Heart left ventricle (tissue), 16 donors: ENCODE measurements at regions not wholly inside any gene's neighbourhood (a gene's known extent, or its start where the extent isn't known, plus 50 kb on each side); places are given as distances from the start of the nearest gene placed in this dataset.

Source experiments
- ATAC-seq, 4 donors: fragments of 200-7000 bp; cut with Tn5 transposase; one replicate each; pipeline ENCODE4 v1.9.1; 2020 to 2022; ENCODE audit warnings: moderate library complexity in 4 of 4, mild to moderate bottlenecking in 3 of 4, moderate number of reproducible peaks in 1 of 4
- DNase-seq, 5 donors: peaks; one replicate each; pipeline ENCODE4 v3.0.0-alpha.2; 2020
- H3K27ac ChIP-seq, 12 donors: fragments of 200-600 bp; sonication (generic) in 4 of 12; one replicate each; pipeline versions ENCODE4 v1.5.0 to v1.8.0; 2016 to 2022; ENCODE audit warnings: mild to moderate bottlenecking in 2 of 12
- H3K27me3 ChIP-seq, 9 donors: fragments of 200-600 bp; sonication (generic) in 2 of 9; one replicate each; pipeline versions ENCODE4 v1.5.1 to v1.8.0; 2016 to 2022; ENCODE audit warnings: mild to moderate bottlenecking in 3 of 9
- H3K36me3 ChIP-seq, 9 donors: fragments of 200-600 bp; sonication (generic) in 2 of 9; one replicate each; pipeline versions ENCODE4 v1.5.0 to v1.8.0; 2018 to 2022; ENCODE audit warnings: mild to moderate bottlenecking in 2 of 9
- H3K4me1 ChIP-seq, 12 donors: fragments of 200-600 bp; sonication (generic) in 4 of 12; one replicate each; pipeline versions ENCODE4 v1.5.0 to v1.8.0; 2016 to 2022; ENCODE audit warnings: mild to moderate bottlenecking in 3 of 12
- H3K4me3 ChIP-seq, 12 donors: fragments of 200-600 bp; sonication (generic) in 4 of 12; one replicate each; pipeline versions ENCODE4 v1.5.0 to v1.8.0; 2017 to 2022; ENCODE audit warnings: mild to moderate bottlenecking in 9 of 12, moderate library complexity in 4 of 12
- H3K9me3 ChIP-seq, 12 donors: fragments of 200-600 bp; sonication (generic) in 4 of 12; one replicate each; pipeline versions ENCODE4 v1.5.0 to v1.8.0; 2016 to 2022; ENCODE audit warnings: mild to moderate bottlenecking in 1 of 12
- CTCF ChIP-seq, 12 donors: fragments of 200-600 bp; sonication (generic) in 4 of 12; IDR thresholded peaks; one replicate each; pipeline versions ENCODE4 v1.5.0 to v1.8.0; 2018 to 2022; ENCODE audit warnings: antibody characterized with exemption in 12 of 12, mild to moderate bottlenecking in 5 of 12
- POLR2A ChIP-seq, 2 donors: fragments of 450-650 bp; IDR thresholded peaks; one replicate each; pipeline ENCODE4 v1.6.1; 2017; ENCODE audit warnings: antibody characterized with exemption in 2 of 2, mild to moderate bottlenecking in 2 of 2, moderate library complexity in 2 of 2
- WGBS, 4 donors: extraction: QIAGEN DNeasy Blood & Tissue Kit in 2 of 4; methylation state at CpG; one replicate each; pipeline versions ENCODE4 v1.1.5 to v1.1.7; 2013 to 2018; 5-methylcytosine and 5-hydroxymethylcytosine counted together
- intact Hi-C, 10 donors: fragments of 100-400 bp; cut with DNase I; formaldehyde crosslinking; loops; one replicate each; pipeline versions ENCODE4 v1.11.1 to v1.14.2; 2022
- donor health status: ischemic (EF 13 %, LVEDD 7.1; RV severe dilation, severe dysfunction).
- donor health status: healthy with polysubstance abuse.
- donor health status: DM: no; HTN: yes; CAD: no.
- donor health status: DM: no; HTN: no; CAD: no.
- donor health status: ischemic (EF 25% LVEDD 6.9; RV normal size, moderate dysfunction).
- donor health status: ischemic (EF 25% LVEDD 5.7; RV mildly dilated, moderate dysfunction).
- donor health status: healthy.
- donor health status: DM: yes; HTN: yes; CAD: no.
- donor health status: ischemic (EF 35%, LVEDD 5.7; RV mildly dilated, moderate dysfunction).
- donor health status: nonischemic (EF 11% LVEDD 7.7; RV severe dilation, severe dysfunction).
- donor health status: DM: yes; HTN: yes; CAD: no.
- donor health status: PGD.
- donor health status: ischemic (EF 29% LVEDD 5.4; RV normal size, mild dysfunction).
- donor health status: nonischemic (EF 23%, LVEDD 6.1; RV moderate dilation, normal function).

GRCh38 chr11:110856996-110857812, 145.0 kb upstream of the ARHGAP20 start:
- no peak overlapping the region for H3K4me3 ChIP-seq
- peaks cover 0 to 15% (median 0%) of the 10 kb centered on the region in 12 donors for H3K4me1 ChIP-seq
- H3K9me3 ChIP-seq = no peaks in the 10 kb centered on the region
- intact Hi-C loops = no loop called here
- WGBS, 4 donors = 76 to 86% (median 82%) methylated on average over 3 of the region's 3 CpGs
- no peaks in the 10 kb centered on the region for H3K36me3 ChIP-seq
- DNase-seq (no peak), ATAC-seq (no peak)
- H3K27ac ChIP-seq = no peak overlapping the region
- TF ChIP-seq CTCF (IDR thresholded peaks at IDR 0.05) (no peak), POLR2A (IDR thresholded peaks at IDR 0.05) (no peak)
- H3K27me3 ChIP-seq = no peaks in the 10 kb centered on the region

GRCh38 chr11:110856340-110856739, 144.1 kb upstream of the ARHGAP20 start:
- ATAC-seq (no peak), DNase-seq (no peak)
- no peak for TF ChIP-seq POLR2A (IDR thresholded peaks at IDR 0.05)
- H3K27me3 ChIP-seq = no peaks in the 10 kb centered on the region
- intact Hi-C loops = no loop called here
- no peaks in the 10 kb centered on the region for H3K36me3 ChIP-seq
- H3K27ac ChIP-seq = no peak overlapping the region
- H3K9me3 ChIP-seq = no peaks in the 10 kb centered on the region
- 80 to 82% (median 82%) methylated on average over 3 of the region's 3 CpGs for WGBS, 4 donors
- no peak overlapping the region for H3K4me3 ChIP-seq
- peaks cover 0 to 15% (median 0%) of the 10 kb centered on the region in 12 donors for H3K4me1 ChIP-seq

GRCh38 chr11:110855191-110855590, 143.0 kb upstream of the ARHGAP20 start:
- TF ChIP-seq CTCF (IDR thresholded peaks at IDR 0.05) (no peak), POLR2A (IDR thresholded peaks at IDR 0.05) (no peak)
- Histone ChIP-seq H3K36me3 (no peaks in the 10 kb centered on the region), H3K4me3 (no peak overlapping the region), H3K9me3 (no peaks in the 10 kb centered on the region), H3K27ac (no peak overlapping the region), H3K27me3 (no peaks in the 10 kb centered on the region), H3K4me1 (peaks cover 0 to 15% (median 0%) of the 10 kb centered on the region in 12 donors)
- WGBS, 4 donors = 33 to 59% (median 40%) methylated on average over 1 of the region's 1 CpG
- no peak for ATAC-seq
- intact Hi-C loops = no loop called here
- no peak for DNase-seq

GRCh38 chr11:110852921-110853490, 140.8 kb upstream of the ARHGAP20 start:
- DNase-seq (no peak), ATAC-seq (no peak)
- H3K36me3 ChIP-seq = no peaks in the 10 kb centered on the region
- H3K27me3 ChIP-seq = no peaks in the 10 kb centered on the region
- intact Hi-C loops = no loop called here
- H3K27ac ChIP-seq = no peak overlapping the region
- 84 to 91% (median 87%) methylated on average over 3 of the region's 3 CpGs for WGBS, 4 donors
- H3K9me3 ChIP-seq = peaks cover 0 to 6% (median 0%) of the 10 kb centered on the region in 12 donors
- H3K4me1 ChIP-seq = peaks cover 0 to 7% (median 0%) of the 10 kb centered on the region in 12 donors
- no peak for TF ChIP-seq POLR2A (IDR thresholded peaks at IDR 0.05)
- TF ChIP-seq CTCF (IDR thresholded peaks at IDR 0.05) = no peak
- no peak overlapping the region for H3K4me3 ChIP-seq
